Testis (tissue), 2 donors: ENCODE measurements at regions not wholly inside any gene's neighbourhood (a gene's known extent, or its start where the extent isn't known, plus 50 kb on each side); places are given as distances from the start of the nearest gene placed in this dataset.

ENCODE experiments used
- CTCF ChIP-seq, 3 experiments: fragments of 450-650 bp in 2 of 3; fragments of 200-600 bp in 1 of 3; sonication (generic) in 1 of 3; IDR thresholded peaks; one replicate each; pipeline ENCODE4 v1.5.1; 2016 to 2019; ENCODE audit warnings: antibody characterized with exemption in 3 of 3, mild to moderate bottlenecking in 2 of 3, moderate library complexity in 1 of 3
- POLR2A ChIP-seq: fragments of 450-650 bp; IDR thresholded peaks from one replicate; pipeline ENCODE4 v1.6.1; 2017; ENCODE audit warnings: antibody characterized with exemption, mild to moderate bottlenecking, moderate library complexity

- TF ChIP-seq POLR2A (no peak), CTCF (IDR thresholded peaks at IDR 0.05) (no peak)
Measured at GRCh38 chr20:10987651-10988383, 314.0 kb upstream of the JAG1 start.
